ENCODE measurements at regions not wholly inside any gene's neighbourhood (a gene's known extent, or its start where the extent isn't known, plus 50 kb on each side); places are given as distances from the start of the nearest gene placed in this dataset.
"Not testable (repeated sequence)": the region's sequence is repeated elsewhere in the genome, so short reads cannot be mapped to it uniquely, and the experiment has no call there.

DNA sequence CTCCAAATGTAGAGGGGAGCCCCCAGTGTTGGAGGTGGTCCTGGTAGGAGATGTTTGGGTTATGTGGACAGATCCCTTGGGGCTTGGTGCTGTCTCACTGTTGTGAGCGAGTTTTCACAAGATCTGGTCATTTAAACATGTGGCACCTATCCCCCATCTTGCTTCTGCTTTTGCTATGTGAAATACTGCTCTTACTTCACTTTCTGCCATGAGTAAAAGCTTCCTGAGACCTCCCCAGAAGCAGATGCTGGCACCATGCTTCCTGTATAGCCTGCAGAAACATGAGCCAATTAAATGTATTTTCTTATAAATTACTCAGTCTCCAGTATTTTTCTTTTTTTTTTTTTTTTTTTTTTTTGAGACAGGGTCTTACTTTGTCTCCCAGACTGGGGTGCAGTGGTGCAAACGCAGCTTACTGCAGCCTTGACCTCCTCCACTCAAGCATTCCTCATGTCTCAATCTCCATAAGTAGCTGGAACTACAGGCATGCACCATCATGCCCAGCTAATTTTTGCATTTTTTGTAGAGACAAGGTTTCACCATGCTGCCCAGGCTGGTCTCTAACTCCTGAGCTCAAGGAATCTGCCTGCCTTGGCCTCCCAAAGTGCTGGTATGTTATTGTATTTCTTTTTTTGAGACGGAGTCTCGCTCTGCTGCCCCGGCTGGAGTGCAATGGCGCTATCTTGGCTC is 177.1 kb downstream of the ALDH8A1 start:
- DNase-seq, result no peak
- CTCF ChIA-PET, result interaction anchor here (0.7 to 1.3 kb wide), 3 partner anchors 15 to 102 kb away, joined by 3 read pairs; no protein-coding TSS in a partner anchor
- Mint-ChIP-seq H3K36me3 (ENCODE audit: insufficient read depth, unreplicated experiment) (no peaks in the 10 kb centered on the region), H3K27ac (ENCODE audit: unreplicated experiment) (no peak overlapping the region), H3K4me1 (ENCODE audit: low read depth, unreplicated experiment) (no peaks in the 10 kb centered on the region), H3K9me3 (ENCODE audit: low read depth, unreplicated experiment) (no peaks in the 10 kb centered on the region), H3K4me3 (ENCODE audit: low read depth, unreplicated experiment) (no peak overlapping the region), H3K27me3 (ENCODE audit: unreplicated experiment) (no peaks in the 10 kb centered on the region)
- TF ChIP-seq, protein P1, sequence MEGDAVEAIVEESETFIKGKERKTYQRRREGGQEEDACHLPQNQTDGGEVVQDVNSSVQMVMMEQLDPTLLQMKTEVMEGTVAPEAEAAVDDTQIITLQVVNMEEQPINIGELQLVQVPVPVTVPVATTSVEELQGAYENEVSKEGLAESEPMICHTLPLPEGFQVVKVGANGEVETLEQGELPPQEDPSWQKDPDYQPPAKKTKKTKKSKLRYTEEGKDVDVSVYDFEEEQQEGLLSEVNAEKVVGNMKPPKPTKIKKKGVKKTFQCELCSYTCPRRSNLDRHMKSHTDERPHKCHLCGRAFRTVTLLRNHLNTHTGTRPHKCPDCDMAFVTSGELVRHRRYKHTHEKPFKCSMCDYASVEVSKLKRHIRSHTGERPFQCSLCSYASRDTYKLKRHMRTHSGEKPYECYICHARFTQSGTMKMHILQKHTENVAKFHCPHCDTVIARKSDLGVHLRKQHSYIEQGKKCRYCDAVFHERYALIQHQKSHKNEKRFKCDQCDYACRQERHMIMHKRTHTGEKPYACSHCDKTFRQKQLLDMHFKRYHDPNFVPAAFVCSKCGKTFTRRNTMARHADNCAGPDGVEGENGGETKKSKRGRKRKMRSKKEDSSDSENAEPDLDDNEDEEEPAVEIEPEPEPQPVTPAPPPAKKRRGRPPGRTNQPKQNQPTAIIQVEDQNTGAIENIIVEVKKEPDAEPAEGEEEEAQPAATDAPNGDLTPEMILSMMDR (IDR thresholded peaks at IDR 0.05; ENCODE audit: unreplicated experiment), result no peak
- no TSS peak for BruUV-seq (replicated peaks)
- intact Hi-C loops (cut with micrococcal nuclease; ENCODE audit: unreplicated experiment), result no loop called here

GRCh38 chr6:134768931-134769330 is 181.0 kb downstream of the ALDH8A1 start:
- H3K27me3 Mint-ChIP-seq (ENCODE audit: unreplicated experiment), result no peaks in the 10 kb centered on the region
- intact Hi-C loops (cut with micrococcal nuclease; ENCODE audit: unreplicated experiment), result no loop called here
- no peak for DNase-seq
- BruUV-seq (replicated peaks), result no TSS peak
- CTCF ChIA-PET, result interaction anchor here (0.8 kb wide), 2 partner anchors 11 to 111 kb away, joined by 3 read pairs; no protein-coding TSS in a partner anchor
- no peak overlapping the region for H3K4me3 Mint-ChIP-seq (ENCODE audit: low read depth, unreplicated experiment)
- H3K36me3 Mint-ChIP-seq (ENCODE audit: insufficient read depth, unreplicated experiment), result no peaks in the 10 kb centered on the region
- H3K9me3 Mint-ChIP-seq (ENCODE audit: low read depth, unreplicated experiment), result peaks cover 5% of the 10 kb centered on the region
- no peak overlapping the region for H3K27ac Mint-ChIP-seq (ENCODE audit: unreplicated experiment)
- no peaks in the 10 kb centered on the region for H3K4me1 Mint-ChIP-seq (ENCODE audit: low read depth, unreplicated experiment)
- TF ChIP-seq, protein P1 (IDR thresholded peaks at IDR 0.05; ENCODE audit: unreplicated experiment), result no peak

DNA sequence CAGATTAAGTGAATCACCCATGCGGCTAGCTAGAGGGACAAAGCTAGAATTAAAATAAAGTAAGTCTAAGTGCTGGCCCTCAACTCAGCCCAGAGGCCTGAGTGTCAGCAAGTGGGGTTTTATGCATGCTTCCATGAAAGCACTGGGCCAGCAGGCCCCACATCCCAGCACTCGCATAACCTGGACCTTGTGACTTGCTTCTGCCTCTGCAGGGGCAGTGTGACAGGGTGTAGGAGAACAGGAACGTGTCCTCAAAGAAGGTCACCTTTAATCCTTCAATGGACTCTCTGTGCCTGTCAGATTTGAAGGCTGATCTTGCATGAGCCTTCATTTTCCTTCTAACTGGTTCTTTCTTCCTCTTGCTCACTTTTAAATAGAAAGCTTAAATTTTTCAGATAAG is 183.4 kb downstream of the ALDH8A1 start:
- H3K27me3 Mint-ChIP-seq (ENCODE audit: unreplicated experiment), result no peaks in the 10 kb centered on the region
- CTCF ChIA-PET, result no interaction called here
- H3K4me1 Mint-ChIP-seq (ENCODE audit: low read depth, unreplicated experiment), result no peaks in the 10 kb centered on the region
- DNase-seq, result no peak
- TF ChIP-seq, protein P1 (IDR thresholded peaks at IDR 0.05; ENCODE audit: unreplicated experiment), result no peak
- H3K27ac Mint-ChIP-seq (ENCODE audit: unreplicated experiment), result no peak overlapping the region
- BruUV-seq (replicated peaks), result no TSS peak
- H3K36me3 Mint-ChIP-seq (ENCODE audit: insufficient read depth, unreplicated experiment), result no peaks in the 10 kb centered on the region
- peaks cover 6% of the 10 kb centered on the region for H3K9me3 Mint-ChIP-seq (ENCODE audit: low read depth, unreplicated experiment)
- intact Hi-C loops (cut with micrococcal nuclease; ENCODE audit: unreplicated experiment), result no loop called here
- H3K4me3 Mint-ChIP-seq (ENCODE audit: low read depth, unreplicated experiment), result no peak overlapping the region

DNA sequence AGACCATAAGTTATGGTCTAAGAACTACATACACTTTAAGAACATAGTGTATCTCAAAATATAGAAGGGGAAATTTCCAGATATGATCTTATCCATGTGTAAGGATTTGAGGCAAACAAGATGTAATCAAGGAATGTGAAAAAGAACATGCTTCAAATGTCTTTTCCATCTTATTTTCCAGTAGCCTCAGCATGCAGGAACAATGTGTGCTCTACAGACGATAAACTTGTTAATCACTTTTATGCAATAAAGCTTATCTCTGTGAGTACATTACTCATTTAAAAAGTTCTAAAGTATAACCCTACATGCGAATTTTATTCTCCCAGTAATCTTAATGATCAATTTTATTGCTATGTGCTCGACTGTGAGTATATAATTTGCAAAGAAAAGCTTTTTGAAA is 185.2 kb downstream of the ALDH8A1 start:
- peaks cover 6% of the 10 kb centered on the region for H3K9me3 Mint-ChIP-seq (ENCODE audit: low read depth, unreplicated experiment)
- no TSS peak for BruUV-seq (replicated peaks)
- no peak for DNase-seq
- H3K27ac Mint-ChIP-seq (ENCODE audit: unreplicated experiment), result no peak overlapping the region
- TF ChIP-seq, protein P1 (IDR thresholded peaks at IDR 0.05; ENCODE audit: unreplicated experiment), result no peak
- H3K4me3 Mint-ChIP-seq (ENCODE audit: low read depth, unreplicated experiment), result no peak overlapping the region
- CTCF ChIA-PET, result no interaction called here
- no peaks in the 10 kb centered on the region for H3K4me1 Mint-ChIP-seq (ENCODE audit: low read depth, unreplicated experiment)
- H3K36me3 Mint-ChIP-seq (ENCODE audit: insufficient read depth, unreplicated experiment), result no peaks in the 10 kb centered on the region
- no peaks in the 10 kb centered on the region for H3K27me3 Mint-ChIP-seq (ENCODE audit: unreplicated experiment)
- intact Hi-C loops (cut with micrococcal nuclease; ENCODE audit: unreplicated experiment), result no loop called here

DNA sequence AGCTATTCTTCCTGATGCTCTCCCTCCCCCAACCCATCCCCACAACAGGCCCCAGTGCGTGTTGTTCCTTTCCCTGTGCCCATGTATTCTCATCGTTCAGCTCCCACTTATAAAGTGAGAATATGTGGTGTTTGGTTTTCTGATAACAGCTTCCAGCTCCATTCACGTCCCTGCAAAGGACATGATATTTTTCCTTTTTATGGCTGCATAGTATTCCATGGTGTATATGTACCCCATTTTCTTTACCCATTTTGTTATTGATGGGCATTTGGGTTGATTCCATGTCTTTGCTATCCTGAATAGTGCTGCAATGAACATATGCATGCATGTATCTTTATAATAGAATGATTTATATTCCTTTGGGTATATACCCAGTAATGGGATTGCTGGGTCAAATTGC is 186.3 kb downstream of the ALDH8A1 start:
- H3K4me1 Mint-ChIP-seq (ENCODE audit: low read depth, unreplicated experiment); H3K9me3 Mint-ChIP-seq (ENCODE audit: low read depth, unreplicated experiment); H3K27ac Mint-ChIP-seq (ENCODE audit: unreplicated experiment); H3K27me3 Mint-ChIP-seq (ENCODE audit: unreplicated experiment); DNase-seq; H3K4me3 Mint-ChIP-seq (ENCODE audit: low read depth, unreplicated experiment); H3K36me3 Mint-ChIP-seq (ENCODE audit: insufficient read depth, unreplicated experiment); CTCF ChIA-PET; BruUV-seq (replicated peaks); intact Hi-C loops (cut with micrococcal nuclease; ENCODE audit: unreplicated experiment): not testable (repeated sequence)
